Ascending aorta (tissue), 2 donors: ENCODE measurements at regions not wholly inside any gene's neighbourhood (a gene's known extent, or its start where the extent isn't known, plus 50 kb on each side); places are given as distances from the start of the nearest gene placed in this dataset.
"Not testable (repeated sequence)": the region's sequence is repeated elsewhere in the genome, so short reads cannot be mapped to it uniquely, and the experiment has no call there.

ENCODE experiments used
- DNase-seq, 2 donors: peaks; one replicate each; pipeline ENCODE4 v3.0.0-alpha.2; 2019; ENCODE audit warnings: low spot score in 2 of 2
- H3K27ac ChIP-seq, 2 donors: fragments of 200-600 bp; sonication (generic); one replicate each; pipeline ENCODE4 v1.5.1; 2016 to 2017; ENCODE audit warnings: mild to moderate bottlenecking in 1 of 2
- H3K27me3 ChIP-seq: fragments of 200-600 bp; sonication (generic); one replicate; pipeline ENCODE4 v1.5.1; 2017
- H3K36me3 ChIP-seq, 2 donors: fragments of 200-600 bp; sonication (generic); one replicate each; pipeline ENCODE4 v1.5.1; 2016
- H3K4me1 ChIP-seq, 2 donors: fragments of 200-600 bp; sonication (generic); one replicate each; pipeline ENCODE4 v1.5.1; 2016 to 2017; ENCODE audit warnings: mild to moderate bottlenecking in 1 of 2
- H3K4me3 ChIP-seq, 2 donors: fragments of 200-600 bp; sonication (generic); one replicate each; pipeline ENCODE4 v1.5.1; 2016 to 2017; ENCODE audit warnings: mild to moderate bottlenecking in 1 of 2
- H3K9me3 ChIP-seq, 2 donors: fragments of 200-600 bp; sonication (generic); one replicate each; pipeline ENCODE4 v1.5.1; 2016
- CTCF ChIP-seq, 3 experiments: fragments of 200-600 bp in 2 of 3; fragments of 450-650 bp in 1 of 3; sonication (generic) in 2 of 3; IDR thresholded peaks; one replicate each; pipeline ENCODE4 v1.5.1; 2016 to 2019; ENCODE audit warnings: antibody characterized with exemption in 3 of 3, mild to moderate bottlenecking in 1 of 3, moderate library complexity in 1 of 3
- intact Hi-C: fragments of 100-400 bp; cut with DNase I; formaldehyde crosslinking; loops from one replicate; pipeline ENCODE4 v1.15.1; 2023

- Histone ChIP-seq H3K27me3 (no peaks in the 10 kb centered on the region), H3K9me3 (no peaks in the 10 kb centered on the region), H3K4me1 (no peaks in the 10 kb centered on the region), H3K4me3 (no peak overlapping the region), H3K36me3 (no peaks in the 10 kb centered on the region), H3K27ac (no peak overlapping the region)
- no peak for DNase-seq
- TF ChIP-seq CTCF (IDR thresholded peaks at IDR 0.05): no peak
- intact Hi-C loops: no loop called here
These were observed 65.8 kb upstream of the CACUL1 start for GRCh38 chr10:118820326-118821116.

- Histone ChIP-seq H3K36me3 (no peaks in the 10 kb centered on the region), H3K27ac (no peak overlapping the region), H3K27me3 (no peaks in the 10 kb centered on the region), H3K4me3 (no peak overlapping the region), H3K4me1 (no peaks in the 10 kb centered on the region), H3K9me3 (no peaks in the 10 kb centered on the region)
- no peak for DNase-seq
- no peak for TF ChIP-seq CTCF (IDR thresholded peaks at IDR 0.05)
- intact Hi-C loops: no loop called here
These were observed 68.6 kb upstream of the CACUL1 start for GRCh38 chr10:118823256-118823907.

- TF ChIP-seq CTCF (IDR thresholded peaks at IDR 0.05): no peak
- Histone ChIP-seq H3K9me3 (no peaks in the 10 kb centered on the region), H3K4me3 (no peak overlapping the region), H3K27me3 (no peaks in the 10 kb centered on the region), H3K27ac (no peak overlapping the region), H3K36me3 (no peaks in the 10 kb centered on the region), H3K4me1 (no peaks in the 10 kb centered on the region)
- intact Hi-C loops: no loop called here
- DNase-seq: no peak
These were observed 72.3 kb upstream of the CACUL1 start for GRCh38 chr10:118827053-118827452.

GRCh38 chr10:118827466-118828155, 72.8 kb upstream of the CACUL1 start:
- Histone ChIP-seq H3K27me3 (no peaks in the 10 kb centered on the region), H3K4me3 (no peak overlapping the region), H3K27ac (no peak overlapping the region), H3K9me3 (no peaks in the 10 kb centered on the region), H3K36me3 (no peaks in the 10 kb centered on the region), H3K4me1 (no peaks in the 10 kb centered on the region)
- intact Hi-C loops: no loop called here
- no peak for DNase-seq
- TF ChIP-seq CTCF (IDR thresholded peaks at IDR 0.05): no peak

- no peaks in the 10 kb centered on the region for H3K36me3 ChIP-seq
- H3K27me3 ChIP-seq: no peaks in the 10 kb centered on the region
- peak overlapping the region in 1 of 2 donors; percentile 16 for H3K4me3 ChIP-seq
- no peak for TF ChIP-seq CTCF (IDR thresholded peaks at IDR 0.05)
- intact Hi-C loops: no loop called here
- peak; percentile 18 to 73 for DNase-seq
- H3K4me1 ChIP-seq: no peaks in the 10 kb centered on the region
- no peak overlapping the region for H3K27ac ChIP-seq
- H3K9me3 ChIP-seq: no peaks in the 10 kb centered on the region
These were observed 77.5 kb upstream of the CACUL1 start for GRCh38 chr10:118832241-118832651.

GRCh38 chr10:118834370-118834769, 79.6 kb upstream of the CACUL1 start:
- H3K9me3 ChIP-seq, intact Hi-C loops, H3K36me3 ChIP-seq, H3K4me1 ChIP-seq, H3K4me3 ChIP-seq, H3K27ac ChIP-seq, H3K27me3 ChIP-seq, DNase-seq: not testable (repeated sequence)
